Smooth muscle cell (in vitro differentiated cells): ENCODE measurements at regions not wholly inside any gene's neighbourhood (a gene's known extent, or its start where the extent isn't known, plus 50 kb on each side); places are given as distances from the start of the nearest gene placed in this dataset.

ENCODE experiments used
- DNase-seq: peaks from one replicate; lab custom pipeline; 2025; ENCODE audit not compliant: unreplicated experiment; lab: John Stamatoyannopoulos, UW
- H2AFZ ChIP-seq: fragments of 200-600 bp; sonication (generic); 2 replicates; pipeline ENCODE4 v1.6.0; 2016; ENCODE audit warnings: antibody characterized with exemption, low read depth, mild to moderate bottlenecking
- H3F3A ChIP-seq: fragments of 200-600 bp; sonication (generic); 2 replicates; pipeline ENCODE4 v1.6.0; 2017; ENCODE audit warnings: antibody characterized with exemption, low read depth
- H3K27ac ChIP-seq: fragments of 200-600 bp; sonication (generic); 2 replicates; pipeline ENCODE4 v1.5.1; 2016; ENCODE audit warnings: low read depth, mild to moderate bottlenecking
- H3K27me3 ChIP-seq: fragments of 200-600 bp; sonication (generic); 2 replicates; pipeline ENCODE4 v1.6.1; 2016; ENCODE audit warnings: low read depth, mild to moderate bottlenecking
- H3K36me3 ChIP-seq: fragments of 200-600 bp; sonication (generic); 2 replicates; pipeline ENCODE4 v1.5.1; 2016; ENCODE audit warnings: low read depth
- H3K4me1 ChIP-seq: fragments of 200-600 bp; sonication (generic); 2 replicates; pipeline ENCODE4 v1.5.1; 2016; ENCODE audit warnings: low read depth
- H3K4me2 ChIP-seq: fragments of 200-600 bp; sonication (generic); 2 replicates; pipeline ENCODE4 v1.6.0; 2016; ENCODE audit warnings: mild to moderate bottlenecking
- H3K4me3 ChIP-seq: fragments of 200-600 bp; sonication (generic); 2 replicates; pipeline ENCODE4 v1.5.1; 2016; ENCODE audit warnings: mild to moderate bottlenecking
- H3K79me2 ChIP-seq: fragments of 200-600 bp; sonication (generic); 2 replicates; pipeline ENCODE4 v1.6.0; 2016; ENCODE audit warnings: low read depth, mild to moderate bottlenecking
- H3K9ac ChIP-seq: fragments of 200-600 bp; sonication (generic); 2 replicates; pipeline ENCODE4 v1.6.0; 2016; ENCODE audit warnings: low read depth
- H3K9me3 ChIP-seq: fragments of 200-600 bp; sonication (generic); replicated peaks from 2 replicates; pipeline ENCODE4 v1.5.1; 2016; ENCODE audit warnings: low read depth
- H4K20me1 ChIP-seq: fragments of 200-600 bp; sonication (generic); 2 replicates; pipeline ENCODE4 v1.6.0; 2016; ENCODE audit warnings: low read depth
- WGBS: methylation state at CpG from one replicate; pipeline ENCODE4 v1.1.7; 2016; ENCODE audit warnings: low lambda C conversion rate; 5-methylcytosine and 5-hydroxymethylcytosine counted together
- TF ChIP-seq, protein P1 (sequence below): fragments of 200-600 bp; sonication (generic); IDR thresholded peaks from 2 replicates; pipeline ENCODE4 v1.5.1; 2017; ENCODE audit warnings: borderline replicate concordance, mild to moderate bottlenecking, antibody characterized with exemption; ENCODE audit not compliant: insufficient read depth, poor library complexity, severe bottlenecking

DNA sequence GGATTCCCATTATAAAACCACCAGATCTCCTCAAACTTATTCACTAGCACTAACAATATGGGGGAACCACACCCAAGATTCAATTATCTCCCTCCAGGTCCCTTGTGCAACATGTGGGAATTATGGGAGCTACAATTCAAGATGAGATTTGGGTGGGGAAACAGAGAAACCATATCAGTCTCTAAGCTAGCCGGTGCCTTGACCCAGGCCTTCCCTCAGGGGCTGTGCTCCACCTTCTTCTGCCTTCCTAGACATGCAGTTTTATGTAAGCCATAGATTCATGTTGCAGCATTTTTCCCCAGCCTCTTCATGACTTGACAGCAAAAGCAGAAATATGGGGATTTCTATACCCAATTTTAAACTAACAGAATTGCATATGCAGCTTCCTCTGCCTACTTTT lies 559.2 kb downstream of the TNS1 start:
- Histone ChIP-seq H3K4me2 (no peak overlapping the region), H4K20me1 (no peaks in the 10 kb centered on the region), H3K27me3 (no peaks in the 10 kb centered on the region), H3K4me3 (no peak overlapping the region), H3K9me3 (no peaks in the 10 kb centered on the region), H3F3A (no peaks in the 10 kb centered on the region), H3K4me1 (no peaks in the 10 kb centered on the region), H3K79me2 (no peaks in the 10 kb centered on the region), H3K36me3 (no peaks in the 10 kb centered on the region), H3K9ac (no peak overlapping the region), H2AFZ (no peak overlapping the region), H3K27ac (no peak overlapping the region)
- DNase-seq, result no peak
- 100% methylated on average over 1 of the region's 1 CpG for WGBS
- TF ChIP-seq, protein P1, sequence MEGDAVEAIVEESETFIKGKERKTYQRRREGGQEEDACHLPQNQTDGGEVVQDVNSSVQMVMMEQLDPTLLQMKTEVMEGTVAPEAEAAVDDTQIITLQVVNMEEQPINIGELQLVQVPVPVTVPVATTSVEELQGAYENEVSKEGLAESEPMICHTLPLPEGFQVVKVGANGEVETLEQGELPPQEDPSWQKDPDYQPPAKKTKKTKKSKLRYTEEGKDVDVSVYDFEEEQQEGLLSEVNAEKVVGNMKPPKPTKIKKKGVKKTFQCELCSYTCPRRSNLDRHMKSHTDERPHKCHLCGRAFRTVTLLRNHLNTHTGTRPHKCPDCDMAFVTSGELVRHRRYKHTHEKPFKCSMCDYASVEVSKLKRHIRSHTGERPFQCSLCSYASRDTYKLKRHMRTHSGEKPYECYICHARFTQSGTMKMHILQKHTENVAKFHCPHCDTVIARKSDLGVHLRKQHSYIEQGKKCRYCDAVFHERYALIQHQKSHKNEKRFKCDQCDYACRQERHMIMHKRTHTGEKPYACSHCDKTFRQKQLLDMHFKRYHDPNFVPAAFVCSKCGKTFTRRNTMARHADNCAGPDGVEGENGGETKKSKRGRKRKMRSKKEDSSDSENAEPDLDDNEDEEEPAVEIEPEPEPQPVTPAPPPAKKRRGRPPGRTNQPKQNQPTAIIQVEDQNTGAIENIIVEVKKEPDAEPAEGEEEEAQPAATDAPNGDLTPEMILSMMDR, result no peak

DNA sequence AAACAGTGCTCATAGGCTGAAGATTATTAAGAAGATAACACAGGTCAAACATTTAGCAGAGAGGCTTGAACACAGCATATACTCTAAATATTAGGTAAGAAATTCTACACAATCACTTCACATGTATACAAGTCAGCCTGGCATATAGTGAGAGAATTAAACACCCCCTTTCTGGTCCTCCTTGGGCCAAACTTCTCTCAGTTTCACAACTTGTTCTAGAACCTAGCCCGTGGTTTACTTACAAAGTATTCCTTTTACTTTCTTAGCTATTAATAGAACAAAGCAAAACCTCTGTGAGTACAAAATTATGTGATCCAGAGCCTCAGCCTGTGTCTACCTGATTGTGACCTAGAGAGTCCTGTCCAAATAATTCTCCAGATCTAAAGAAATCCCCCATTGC lies 562.8 kb downstream of the TNS1 start:
- TF ChIP-seq, protein P1, result no peak
- Histone ChIP-seq H3F3A (no peaks in the 10 kb centered on the region), H3K9me3 (no peaks in the 10 kb centered on the region), H3K4me3 (no peak overlapping the region), H3K27ac (no peak overlapping the region), H3K27me3 (no peaks in the 10 kb centered on the region), H3K36me3 (no peaks in the 10 kb centered on the region), H3K79me2 (no peaks in the 10 kb centered on the region), H3K9ac (no peak overlapping the region), H3K4me1 (no peaks in the 10 kb centered on the region), H4K20me1 (no peaks in the 10 kb centered on the region), H2AFZ (no peak overlapping the region), H3K4me2 (no peak overlapping the region)
- 74% methylated on average over 1 of the region's 1 CpG for WGBS
- DNase-seq, result no peak

DNA sequence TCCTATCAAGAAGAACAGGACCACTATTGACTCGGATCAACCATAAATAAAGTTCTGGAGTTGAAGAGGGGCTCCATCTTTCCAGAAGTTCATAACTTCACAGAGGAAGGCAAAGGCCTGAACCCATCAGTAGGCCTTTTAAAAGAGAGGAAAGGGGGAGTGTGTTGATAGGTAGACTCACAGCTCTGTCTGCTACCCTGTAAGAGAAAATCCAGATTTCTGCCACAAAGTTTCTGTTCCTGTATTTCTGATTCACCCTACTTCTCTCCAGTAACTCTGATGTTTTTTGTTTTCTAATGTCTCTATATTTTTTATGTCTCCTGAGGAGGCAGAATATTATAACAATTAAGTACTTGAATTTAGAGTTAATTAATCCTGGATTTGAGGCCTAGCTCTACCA lies 564.0 kb downstream of the TNS1 start:
- Histone ChIP-seq H3K9me3 (no peaks in the 10 kb centered on the region), H3K27me3 (no peaks in the 10 kb centered on the region), H2AFZ (no peak overlapping the region), H4K20me1 (no peaks in the 10 kb centered on the region), H3F3A (peaks cover 6% of the 10 kb centered on the region), H3K27ac (no peak overlapping the region), H3K79me2 (no peaks in the 10 kb centered on the region), H3K4me2 (no peak overlapping the region), H3K4me3 (no peak overlapping the region), H3K9ac (no peak overlapping the region), H3K4me1 (peaks cover 10% of the 10 kb centered on the region), H3K36me3 (no peaks in the 10 kb centered on the region)
- no peak for DNase-seq
- WGBS, result 96% methylated on average over 1 of the region's 1 CpG
- TF ChIP-seq, protein P1, result no peak

DNA sequence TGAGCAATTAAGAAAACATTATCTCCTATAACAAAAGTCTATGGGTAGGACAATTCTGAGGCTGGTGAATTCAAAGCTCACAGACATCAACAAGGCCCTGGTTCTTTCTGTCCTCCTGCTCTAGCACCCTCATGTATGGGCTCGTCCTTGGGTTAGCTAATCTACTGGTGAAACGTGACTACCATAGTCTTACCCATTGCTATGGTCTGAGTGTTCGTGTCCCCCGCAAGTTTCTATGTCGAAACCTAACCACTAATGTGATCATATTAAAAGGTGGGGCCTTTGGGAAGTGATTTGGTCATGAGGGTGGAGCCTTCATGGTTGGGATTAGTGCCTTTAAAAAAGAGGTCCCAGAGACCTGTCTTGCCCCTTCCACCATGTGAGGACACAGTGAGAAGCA lies 564.7 kb downstream of the TNS1 start:
- no peaks in the 10 kb centered on the region for H3K36me3 ChIP-seq
- H3K27me3 ChIP-seq, result no peaks in the 10 kb centered on the region
- H3K4me2 ChIP-seq, result no peak overlapping the region
- H3K79me2 ChIP-seq, result no peaks in the 10 kb centered on the region
- H2AFZ ChIP-seq, result no peak overlapping the region
- H3F3A ChIP-seq, result peaks cover 13% of the 10 kb centered on the region
- 92% methylated on average over 5 of the region's 5 CpGs for WGBS
- H3K9ac ChIP-seq, result no peak overlapping the region
- DNase-seq, result no peak
- no peak overlapping the region for H3K27ac ChIP-seq
- no peaks in the 10 kb centered on the region for H3K9me3 ChIP-seq
- H4K20me1 ChIP-seq, result no peaks in the 10 kb centered on the region
- H3K4me1 ChIP-seq, result peaks cover 17% of the 10 kb centered on the region
- H3K4me3 ChIP-seq, result no peak overlapping the region
- TF ChIP-seq, protein P1, result no peak
